ENCODE measurements at regions not wholly inside any gene's neighbourhood (a gene's known extent, or its start where the extent isn't known, plus 50 kb on each side); places are given as distances from the start of the nearest gene placed in this dataset.
"Not testable (repeated sequence)": the region's sequence is repeated elsewhere in the genome, so short reads cannot be mapped to it uniquely, and the experiment has no call there.

DNA sequence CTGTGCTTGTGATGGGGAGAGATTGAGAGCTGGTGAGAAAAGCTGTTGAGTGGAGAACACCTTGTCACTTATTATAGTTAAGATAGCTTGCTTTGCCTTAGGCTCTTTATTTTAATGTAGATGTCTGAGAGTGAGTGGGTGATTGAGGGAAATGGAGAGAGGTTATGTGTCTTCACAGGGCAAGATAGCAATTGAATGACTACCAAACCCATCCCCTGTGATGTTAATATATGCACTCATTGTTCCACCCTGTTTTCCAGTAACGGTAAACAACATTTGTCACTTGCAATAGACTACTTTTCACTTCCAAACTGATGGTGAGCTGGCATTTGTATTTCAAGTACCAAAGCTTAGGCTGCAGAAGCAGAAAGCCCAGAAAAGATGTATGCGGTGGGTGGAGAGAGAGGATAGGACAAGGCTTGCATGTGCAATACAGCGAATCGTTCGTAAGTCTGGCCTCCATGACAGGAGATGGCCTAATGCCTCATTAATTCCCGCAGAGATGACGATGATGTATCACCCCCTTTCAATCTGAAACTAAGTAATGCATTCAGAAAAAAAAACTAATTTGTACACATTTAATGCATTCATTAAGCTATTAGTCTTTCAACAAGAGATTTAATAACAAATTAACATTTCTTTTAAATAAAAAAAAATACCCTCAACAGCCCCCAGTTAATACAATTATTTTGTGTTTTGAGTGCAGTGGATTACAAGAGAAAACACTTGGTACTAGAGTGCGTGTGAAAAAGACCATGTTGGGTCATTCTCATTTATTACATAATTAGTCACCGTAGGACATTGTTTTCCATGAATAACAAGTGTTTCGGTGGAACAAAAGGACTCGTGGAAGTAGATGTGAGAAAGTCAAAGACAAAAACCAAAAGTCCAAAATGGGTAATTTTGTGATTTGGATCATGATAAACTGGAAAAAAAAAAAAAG lies 699.0 kb downstream of the BRINP1 start:
- no peak for DNase-seq

DNA sequence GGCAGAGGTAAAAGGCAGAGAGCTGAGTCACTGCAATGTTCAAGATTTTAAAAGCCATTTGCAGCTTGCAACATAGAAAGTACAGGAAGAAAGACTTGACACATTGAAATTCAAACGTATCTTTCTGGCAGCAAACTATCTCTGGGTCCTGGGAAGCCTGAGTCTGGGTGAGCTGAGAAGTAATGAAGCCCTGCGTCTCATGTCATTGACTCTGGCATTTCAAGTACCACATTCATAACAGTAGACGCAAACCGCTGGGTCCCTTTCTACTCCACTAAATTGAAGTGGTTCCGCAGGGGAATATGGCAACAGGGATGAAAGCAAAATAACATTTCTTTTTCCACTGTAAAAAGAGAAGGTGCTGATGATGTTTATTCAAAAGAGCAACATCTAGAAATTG lies 694.3 kb downstream of the BRINP1 start:
- no peak for DNase-seq

DNA sequence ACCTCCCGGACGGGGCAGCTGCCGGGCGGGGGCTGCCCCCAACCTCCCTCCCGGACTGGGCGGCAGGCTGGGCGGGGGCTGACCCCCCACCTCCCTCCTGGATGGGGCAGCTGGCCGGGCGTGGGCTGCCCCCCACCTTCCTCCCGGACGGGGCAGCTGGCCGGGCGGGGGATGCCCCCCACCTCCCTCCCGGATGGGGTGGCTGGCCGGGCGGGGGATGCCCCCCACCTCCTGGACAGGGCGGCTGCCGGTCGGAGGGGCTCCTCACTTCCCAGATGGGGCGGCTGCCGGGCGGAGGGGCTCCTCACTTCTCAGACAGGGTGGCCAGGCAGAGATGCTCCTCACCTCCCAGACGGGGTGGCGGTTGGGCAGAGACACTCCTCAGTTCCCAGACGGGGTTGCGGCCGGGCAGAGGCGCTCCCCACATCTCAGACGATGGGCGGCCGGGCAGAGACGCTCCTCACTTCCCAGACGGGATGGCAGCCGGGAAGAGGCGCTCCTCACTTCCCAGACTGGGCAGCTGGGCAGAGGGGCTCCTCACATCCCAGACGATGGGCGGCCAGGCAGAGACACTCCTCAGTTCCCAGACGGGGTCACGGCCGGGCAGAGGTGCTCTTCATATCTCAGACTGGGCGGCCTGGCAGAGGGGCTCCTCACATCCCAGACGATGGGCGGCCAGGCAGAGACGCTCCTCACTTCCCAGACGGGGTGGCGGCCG lies 691.1 kb downstream of the BRINP1 start:
- DNase-seq = not testable (repeated sequence)

DNA sequence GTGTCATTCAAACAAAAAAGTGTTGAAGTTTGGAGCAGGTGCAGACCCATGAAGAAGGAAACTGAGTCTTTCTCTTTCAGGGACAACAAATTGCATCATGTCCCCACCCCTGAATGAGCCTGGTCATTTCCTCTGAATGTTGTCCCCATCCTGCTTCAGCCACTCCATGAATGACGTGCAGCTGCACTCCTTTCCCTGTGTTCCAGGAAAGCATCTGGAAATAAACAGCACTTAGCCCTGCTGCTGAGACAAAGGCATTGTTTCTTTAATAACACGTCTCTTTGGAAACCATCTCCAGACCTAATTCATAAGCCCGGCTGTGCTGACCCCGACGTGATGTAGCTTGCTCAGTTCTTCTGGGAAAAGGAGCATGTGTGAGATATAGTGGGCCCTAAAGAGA lies 682.3 kb downstream of the BRINP1 start:
- DNase-seq = no peak

- DNase-seq = no peak
Observed at GRCh38 chr9:118689280-118689679, 680.0 kb downstream of the BRINP1 start.

GRCh38 chr9:118692613-118693012 lies 676.6 kb downstream of the BRINP1 start:
- no peak for DNase-seq

DNA sequence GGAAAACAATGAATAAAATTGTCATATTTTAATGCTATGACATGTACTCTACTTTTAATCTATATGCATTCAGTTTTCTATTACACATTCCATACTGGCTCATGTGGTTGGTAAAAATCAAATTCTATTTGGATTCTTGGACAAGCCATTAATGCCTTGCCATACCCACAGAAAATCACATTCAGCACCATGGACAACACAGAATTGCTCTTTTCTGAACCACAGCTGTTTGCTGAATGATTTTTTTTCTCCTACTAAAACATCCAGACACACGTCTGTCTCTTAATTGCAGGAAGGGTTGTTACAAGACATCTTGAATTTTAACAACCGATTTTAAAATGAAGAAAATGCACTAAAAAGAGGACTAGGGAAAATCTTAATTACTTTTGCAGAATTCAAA lies 675.6 kb downstream of the BRINP1 start:
- DNase-seq = no peak

GRCh38 chr9:118695249-118695648 lies 674.0 kb downstream of the BRINP1 start:
- not testable (repeated sequence) for DNase-seq

- DNase-seq = no peak
Observed at GRCh38 chr9:118701985-118702384, 667.2 kb downstream of the BRINP1 start.

DNA sequence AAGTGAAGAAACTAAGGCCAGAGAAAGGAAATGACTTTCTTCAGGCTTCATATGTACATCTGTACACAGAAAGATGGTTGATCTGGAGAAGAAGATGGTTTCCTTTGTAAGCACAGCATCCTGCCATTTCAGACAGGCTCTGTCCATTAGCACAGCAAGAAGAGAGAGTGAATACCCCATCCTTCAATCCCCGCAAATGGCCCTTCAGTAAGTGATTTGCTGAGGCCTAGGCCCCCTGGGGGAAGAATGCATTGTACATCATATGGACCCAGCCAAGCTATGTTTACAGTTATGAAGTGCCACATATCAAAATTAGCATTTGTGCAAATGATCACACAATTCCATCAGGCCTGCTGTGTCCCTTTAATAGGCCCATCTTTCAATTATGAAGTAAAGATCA lies 657.4 kb downstream of the BRINP1 start:
- no peak for DNase-seq

GRCh38 chr9:118721276-118721675 lies 648.0 kb downstream of the BRINP1 start:
- no peak for DNase-seq

GRCh38 chr9:118721923-118722322 lies 647.3 kb downstream of the BRINP1 start:
- DNase-seq = no peak

DNA sequence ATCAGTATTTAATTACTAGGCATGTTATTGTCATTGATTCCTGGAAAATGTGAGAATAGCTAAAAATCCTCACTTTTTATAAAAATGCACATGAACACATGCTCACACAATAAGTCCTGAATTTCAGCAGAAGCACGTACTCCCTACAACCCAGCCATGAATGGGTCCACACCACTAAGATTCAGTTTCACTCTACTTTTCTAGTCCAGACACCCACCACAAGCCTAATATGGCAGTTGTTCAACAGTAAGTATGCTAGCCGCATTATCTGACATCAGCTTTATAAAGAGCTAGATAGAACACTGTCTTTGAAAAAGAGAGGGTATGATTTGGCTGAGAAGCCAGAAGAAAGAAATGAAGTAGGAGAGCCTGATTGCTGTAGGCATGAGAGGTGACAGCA lies 639.3 kb downstream of the BRINP1 start:
- no peak for DNase-seq

- no peak for DNase-seq
Observed at GRCh38 chr9:118732998-118733397, 636.2 kb downstream of the BRINP1 start.

DNA sequence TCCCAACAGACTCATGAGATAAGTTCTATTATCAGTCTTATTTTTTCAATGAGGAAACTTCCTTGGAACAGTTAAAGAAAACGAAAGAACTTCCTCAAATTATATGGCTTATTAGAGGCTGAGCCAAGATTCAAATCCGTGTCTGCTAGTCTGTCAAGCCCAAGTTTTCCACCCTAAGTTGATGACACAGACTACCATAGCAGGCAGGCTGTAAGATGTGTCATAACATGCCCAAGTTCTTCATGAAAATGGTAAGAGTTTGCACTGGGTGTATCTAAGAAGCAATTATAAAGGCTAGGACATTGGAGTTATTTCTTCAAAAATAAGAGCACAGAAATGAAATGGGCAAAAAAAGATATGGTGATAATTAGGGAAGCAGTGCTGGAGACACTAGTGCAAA lies 634.5 kb downstream of the BRINP1 start:
- no peak for DNase-seq

- DNase-seq = no peak
Observed at GRCh38 chr9:118736406-118736805, 632.8 kb downstream of the BRINP1 start.

GRCh38 chr9:118751077-118751847 lies 618.0 kb downstream of the BRINP1 start:
- no peak for DNase-seq

DNA sequence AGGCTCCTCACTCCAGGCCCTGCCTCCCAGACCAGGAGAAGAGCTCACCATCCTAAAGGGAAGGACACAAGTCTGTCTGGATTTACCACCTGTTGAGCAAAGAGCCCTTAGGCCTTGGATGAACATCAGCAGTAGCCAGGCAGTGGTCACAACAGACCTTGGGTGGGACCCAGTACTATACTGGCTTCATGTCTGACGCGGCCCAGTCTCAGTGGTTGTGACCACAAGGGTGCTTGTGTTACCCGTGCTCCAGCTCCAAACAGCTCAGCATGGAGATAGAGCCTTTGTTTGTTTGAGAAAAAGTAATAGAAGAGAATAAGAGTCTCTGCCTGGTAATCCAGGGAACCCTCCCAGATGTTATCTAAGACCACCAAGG lies 617.4 kb downstream of the BRINP1 start:
- DNase-seq = no peak

GRCh38 chr9:118761016-118761790 lies 608.0 kb downstream of the BRINP1 start:
- DNase-seq = no peak

DNA sequence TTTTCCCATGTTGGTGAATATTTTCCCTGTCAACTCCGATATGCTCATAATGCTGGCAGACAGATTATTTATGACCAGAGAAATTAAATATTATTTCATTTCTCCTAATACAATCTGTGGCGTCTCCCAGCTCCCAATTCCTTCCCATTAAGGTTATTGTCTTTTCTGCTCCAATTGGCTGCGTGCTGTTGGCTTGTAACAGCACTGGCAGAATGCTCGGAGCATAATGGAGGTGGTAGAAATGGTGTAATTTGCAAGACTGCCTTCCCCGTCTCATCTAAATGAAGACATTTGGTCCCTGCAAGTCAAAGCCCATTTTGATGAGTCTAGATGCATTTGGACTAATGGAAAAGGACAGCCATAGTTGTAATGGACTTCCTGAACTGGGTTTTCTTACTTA lies 601.7 kb downstream of the BRINP1 start:
- DNase-seq = no peak

DNA sequence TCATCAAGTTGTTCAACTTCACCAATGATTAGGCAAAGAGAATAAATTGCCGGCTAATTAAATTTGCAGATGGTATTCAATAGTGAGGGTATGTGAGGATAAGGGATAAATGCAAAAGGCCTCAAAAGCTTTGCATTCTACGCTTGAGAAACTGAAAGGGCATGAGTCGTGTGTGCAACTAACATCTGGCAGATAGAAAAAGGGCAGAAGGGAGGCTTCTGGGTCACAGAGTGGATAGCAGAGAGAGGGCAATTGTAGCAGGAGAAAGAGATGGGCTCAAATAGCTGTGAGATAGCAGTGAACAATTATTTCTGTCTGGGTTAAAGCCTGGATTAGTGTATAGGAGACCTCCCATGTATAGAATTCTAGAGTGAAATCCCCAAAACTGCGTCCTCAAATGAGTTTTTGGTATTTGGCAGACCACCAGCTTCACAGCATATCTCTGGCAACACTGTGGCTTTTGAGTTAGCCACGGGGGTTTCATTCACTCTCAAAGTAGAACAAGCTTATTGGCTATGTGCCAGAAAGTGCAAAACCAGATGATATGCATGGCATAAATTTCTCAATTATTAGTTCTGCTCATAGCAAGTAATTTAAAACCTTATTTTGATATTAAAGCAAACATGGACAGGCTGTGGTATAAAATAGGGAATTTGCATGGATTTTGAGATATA lies 586.3 kb downstream of the BRINP1 start:
- no peak for DNase-seq

DNA sequence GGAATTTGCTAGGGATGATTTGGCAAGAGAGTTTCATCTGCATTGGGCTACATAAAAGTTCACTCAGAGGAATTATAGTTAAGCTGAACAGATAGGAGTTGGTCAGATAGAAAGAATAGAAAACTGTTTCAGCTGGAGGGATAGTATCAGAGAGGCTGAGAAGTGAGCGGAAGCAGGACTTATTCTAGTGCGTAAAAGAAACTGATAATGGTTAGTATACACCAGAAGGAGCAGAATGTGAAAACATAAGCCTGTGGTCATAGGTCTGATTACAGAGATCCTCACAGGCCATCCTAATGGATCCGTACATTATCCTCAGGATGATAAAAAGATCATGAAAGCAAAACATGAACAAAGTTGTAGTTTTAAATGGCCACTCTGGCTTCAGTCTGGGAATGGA lies 585.2 kb downstream of the BRINP1 start:
- DNase-seq = no peak

Data from CD4-positive, alpha-beta T cell treated with Interleukin-17A for 4 hours (primary cell).